ENCODE measurements at regions not wholly inside any gene's neighbourhood (a gene's known extent, or its start where the extent isn't known, plus 50 kb on each side); places are given as distances from the start of the nearest gene placed in this dataset.

GRCh38 chr10:3978761-3979160 lies 193.8 kb upstream of the KLF6 start:
- no peak for TF ChIP-seq POLR2AphosphoS5 (IDR thresholded peaks at IDR 0.05)
- no peak for TF ChIP-seq CTCF (IDR thresholded peaks at IDR 0.05 in 8 of 11, conservative IDR thresholded peaks at IDR 0.05 in 3 of 11)
- TF ChIP-seq POLR2A (IDR thresholded peaks at IDR 0.05) = no peak
